SK-N-MC (cell line): ENCODE measurements at regions not wholly inside any gene's neighbourhood (a gene's known extent, or its start where the extent isn't known, plus 50 kb on each side); places are given as distances from the start of the nearest gene placed in this dataset.

Experiments
- DNase-seq: peaks from one replicate; pipeline ENCODE4 v3.0.0-alpha.2; 2011; ENCODE audit warnings: low read depth, low spot score
- H3K27ac ChIP-seq: fragments of 200-600 bp; sonication (generic); 2 replicates; pipeline ENCODE4 v1.5.1; 2016; ENCODE audit warnings: mixed run types
- H3K36me3 ChIP-seq: fragments of 200-600 bp; sonication (generic); 2 replicates; pipeline ENCODE4 v1.6.1; 2017; ENCODE audit warnings: antibody characterized with exemption, low read length, mixed read lengths; ENCODE audit not compliant: insufficient read depth
- H3K4me3 ChIP-seq: fragments of 200-600 bp; sonication (generic); 2 replicates; pipeline ENCODE4 v1.5.1; 2016
- H3K9ac ChIP-seq: fragments of 200-600 bp; sonication (generic); 2 replicates; pipeline ENCODE4 v1.8.0; 2017; ENCODE audit warnings: mixed run types, mixed read lengths; ENCODE audit not compliant: insufficient read length
- H3K9me3 ChIP-seq: fragments of 200-600 bp; sonication (generic); 2 replicates; pipeline ENCODE4 v1.6.1; 2017; ENCODE audit warnings: low read depth, mild to moderate bottlenecking, antibody characterized with exemption, low read length, moderate library complexity, mixed read lengths
- EZH2 ChIP-seq: fragments of 200-600 bp; sonication (generic); IDR thresholded peaks from one replicate; pipeline ENCODE4 v1.6.1; 2017; ENCODE audit warnings: antibody characterized with exemption
- FOXP2 ChIP-seq: optimal IDR thresholded peaks from 2 replicates; pipeline ENCODE3; 2011; ENCODE audit warnings: mild to moderate bottlenecking, moderate library complexity; ENCODE audit not compliant: insufficient read depth; ENCODE audit errors: extremely low read length, control extremely low read depth
- POLR2AphosphoS5 ChIP-seq: IDR thresholded peaks from 2 replicates; pipeline ENCODE4 v1.6.1; 2012; ENCODE audit warnings: mild to moderate bottlenecking, low read depth, low read length, borderline replicate concordance

DNA sequence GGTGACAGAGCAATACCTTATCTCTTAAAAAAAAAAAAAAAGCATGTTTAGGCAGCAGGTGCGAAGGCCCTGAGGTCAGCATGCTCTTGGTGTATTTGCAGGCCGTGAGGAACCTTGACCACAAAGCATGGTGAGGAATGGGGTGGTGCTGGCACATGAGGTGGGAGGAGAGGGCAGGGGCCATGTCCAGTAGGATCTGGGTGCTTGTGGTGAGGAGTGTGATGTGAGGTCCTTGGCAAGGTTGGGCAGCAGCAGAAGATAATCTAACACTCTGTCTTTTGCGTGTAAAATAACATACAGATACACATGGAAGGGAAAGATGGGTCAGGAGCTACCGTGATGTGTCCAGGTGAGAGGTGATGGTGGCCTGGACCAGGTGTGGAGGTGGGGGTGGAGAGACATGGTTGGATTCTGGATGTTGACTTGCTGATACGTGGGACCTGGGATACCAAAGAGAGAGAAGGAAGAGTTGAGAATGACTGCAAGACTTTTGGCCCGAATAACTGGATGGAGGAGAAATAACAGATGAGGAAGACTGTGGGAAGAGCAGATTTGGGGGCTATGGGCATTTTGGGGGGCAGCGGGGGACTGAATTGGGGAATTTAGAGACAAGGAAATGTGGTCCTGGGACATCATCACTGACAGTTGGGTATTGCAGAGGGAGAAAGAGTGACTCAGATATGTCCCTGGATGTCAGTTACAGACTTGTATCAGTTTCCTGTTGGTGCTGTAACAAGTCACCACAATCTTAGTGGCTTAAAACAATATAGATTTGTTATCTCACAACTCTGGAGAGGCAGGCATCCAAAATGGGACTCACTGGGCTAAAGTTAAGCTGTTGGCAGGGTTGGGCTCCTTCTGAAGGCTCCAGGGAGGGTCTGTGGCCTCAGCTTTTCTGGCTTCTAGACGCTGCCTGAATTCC is 274.9 kb downstream of the HAPSTR1 start:
- H3K9ac ChIP-seq = no peak overlapping the region
- no peaks in the 10 kb centered on the region for H3K36me3 ChIP-seq
- H3K4me3 ChIP-seq = no peak overlapping the region
- no peak for DNase-seq
- TF ChIP-seq POLR2AphosphoS5 (no peak), FOXP2 (no peak), EZH2 (no peak)
- H3K27ac ChIP-seq = no peak overlapping the region
- H3K9me3 ChIP-seq = no peaks in the 10 kb centered on the region

DNA sequence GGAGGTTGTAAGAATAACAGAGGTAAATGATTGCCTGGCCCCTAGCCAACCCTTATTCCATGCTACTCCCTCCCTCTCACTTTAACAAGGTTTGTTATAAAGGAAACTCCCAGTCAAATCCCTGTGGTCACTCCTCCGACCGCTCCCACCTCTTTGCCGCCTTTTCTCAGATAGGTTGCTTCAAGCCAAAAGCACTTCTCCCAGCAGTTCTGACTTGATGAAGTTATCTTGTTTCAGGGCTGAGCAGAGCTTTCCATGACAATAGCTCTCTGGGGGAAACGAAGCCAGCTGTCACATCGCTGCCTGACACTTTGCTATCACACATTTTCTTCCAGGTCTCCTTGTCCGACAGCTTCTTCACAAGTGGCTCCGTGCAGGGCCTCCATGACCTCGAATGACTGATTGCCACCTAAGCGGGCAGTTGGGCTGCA is 278.6 kb downstream of the HAPSTR1 start:
- no peak for TF ChIP-seq POLR2AphosphoS5
- Histone ChIP-seq H3K9ac (no peak overlapping the region), H3K9me3 (no peaks in the 10 kb centered on the region), H3K36me3 (no peaks in the 10 kb centered on the region), H3K4me3 (no peak overlapping the region), H3K27ac (no peak overlapping the region)
- no peak for DNase-seq

DNA sequence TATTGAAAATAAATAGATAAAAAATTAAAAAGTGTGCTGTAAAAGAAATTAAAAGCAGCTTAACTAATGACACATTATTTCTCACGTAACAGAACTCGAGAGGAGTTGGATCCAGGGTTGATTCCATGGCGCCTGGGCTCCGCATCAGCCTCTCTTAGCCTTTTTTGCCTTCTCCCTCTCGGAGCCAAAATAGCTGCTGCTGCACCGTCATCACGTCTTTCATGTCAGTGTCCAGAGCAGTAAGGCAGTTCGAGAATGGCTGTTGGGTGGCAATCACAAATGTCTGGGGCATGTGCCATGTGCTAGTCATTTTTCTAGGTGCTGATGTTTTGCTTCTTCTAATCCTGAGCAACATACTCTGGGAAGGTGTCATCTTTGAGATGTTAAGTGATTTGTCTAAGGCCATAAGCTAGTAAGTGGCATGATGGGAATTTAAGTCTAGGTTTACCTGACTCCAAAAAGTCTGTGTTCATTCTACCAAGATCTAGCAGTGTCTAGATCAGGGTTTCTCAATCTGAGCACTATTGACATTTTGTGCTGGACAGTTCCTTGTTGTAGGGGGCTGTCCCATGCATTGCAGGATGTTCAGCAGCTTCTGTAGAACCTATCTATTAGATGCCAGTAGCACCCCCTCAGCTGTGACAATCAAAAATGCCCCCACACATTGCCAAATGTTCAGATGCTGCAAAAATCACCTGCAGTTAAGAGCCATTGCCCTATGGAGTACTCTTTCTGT is 280.4 kb downstream of the HAPSTR1 start:
- DNase-seq = no peak
- H3K27ac ChIP-seq = no peak overlapping the region
- TF ChIP-seq EZH2 (no peak), FOXP2 (no peak), POLR2AphosphoS5 (no peak)

DNA sequence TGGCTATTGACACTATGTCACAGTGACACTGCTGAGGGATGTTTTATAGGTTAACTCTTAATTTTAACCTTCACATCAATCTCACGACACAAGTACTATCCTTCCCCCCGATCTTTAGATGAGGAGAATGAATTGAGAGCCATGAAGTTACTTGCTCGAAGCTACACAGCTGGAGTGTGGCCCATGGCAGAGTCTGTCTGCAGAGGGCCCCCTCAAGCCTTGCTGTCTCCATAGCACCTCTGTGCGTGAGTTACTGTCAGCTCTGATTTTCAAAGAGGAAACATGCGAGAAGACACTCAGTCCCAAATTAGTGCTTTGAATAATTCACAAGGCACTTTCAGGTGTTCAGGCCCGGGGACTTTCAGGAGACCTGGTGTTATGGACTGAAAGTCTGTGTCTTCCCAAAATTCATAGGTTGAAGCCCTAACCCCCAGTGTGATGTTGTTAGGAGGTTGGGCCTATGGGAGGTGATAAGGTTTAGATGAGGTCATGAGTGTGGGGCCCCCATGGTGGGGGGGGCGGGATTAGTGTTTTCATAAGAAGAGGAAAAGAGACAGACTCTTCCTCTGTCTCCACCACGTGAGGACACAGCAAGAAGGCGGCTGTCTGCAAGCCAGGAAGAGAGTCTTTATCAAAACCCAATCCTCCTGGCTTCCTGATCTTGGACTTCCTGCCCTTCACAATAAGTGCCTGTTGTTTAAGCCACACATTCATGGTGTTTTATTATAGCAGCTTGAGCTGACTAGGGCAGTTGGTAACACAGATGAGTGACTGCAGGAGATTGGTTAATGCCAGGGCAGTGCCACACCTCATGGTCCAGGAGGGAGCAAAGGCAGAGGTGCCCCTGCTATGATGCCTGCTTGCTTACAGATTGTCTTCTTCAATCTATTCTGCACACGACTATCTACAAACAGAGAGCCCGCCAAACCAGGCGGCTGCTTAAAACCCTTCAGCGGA is 281.8 kb downstream of the HAPSTR1 start:
- no peak overlapping the region for H3K4me3 ChIP-seq
- no peak overlapping the region for H3K27ac ChIP-seq
- TF ChIP-seq FOXP2 = no peak
- no peak for TF ChIP-seq EZH2
- no peak for TF ChIP-seq POLR2AphosphoS5
- no peaks in the 10 kb centered on the region for H3K36me3 ChIP-seq
- no peaks in the 10 kb centered on the region for H3K9me3 ChIP-seq
- H3K9ac ChIP-seq = no peak overlapping the region
- DNase-seq = no peak

More for the DNA sequence above, 280.4 kb downstream of the HAPSTR1 start:
- H3K9me3 ChIP-seq = no peaks in the 10 kb centered on the region
- no peak overlapping the region for H3K4me3 ChIP-seq
- H3K36me3 ChIP-seq = no peaks in the 10 kb centered on the region
- no peak overlapping the region for H3K9ac ChIP-seq

DNA sequence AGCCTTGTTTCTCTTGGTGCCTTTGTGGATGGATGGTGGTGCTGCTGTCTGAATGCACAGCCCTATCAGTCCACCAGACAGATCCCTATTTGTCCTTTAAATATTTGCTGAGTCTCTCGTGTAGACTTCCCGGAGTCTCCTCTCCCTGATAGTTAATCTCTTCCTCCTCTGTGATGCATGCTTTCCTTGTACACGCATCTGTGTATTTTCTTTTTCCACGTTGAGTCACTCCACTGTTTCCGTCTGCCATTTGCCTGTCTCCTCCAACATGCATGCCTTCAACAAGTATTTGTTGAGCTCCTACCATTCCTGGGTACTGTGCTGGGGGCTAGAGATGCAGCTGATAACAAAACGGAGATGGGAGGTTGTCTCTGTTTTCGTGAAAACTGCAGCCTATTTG is 282.6 kb downstream of the HAPSTR1 start:
- H3K36me3 ChIP-seq = no peaks in the 10 kb centered on the region
- no peaks in the 10 kb centered on the region for H3K9me3 ChIP-seq
- TF ChIP-seq EZH2 (no peak), POLR2AphosphoS5 (no peak), FOXP2 (no peak)
- no peak overlapping the region for H3K27ac ChIP-seq
- H3K4me3 ChIP-seq = no peak overlapping the region
- H3K9ac ChIP-seq = no peak overlapping the region
- DNase-seq = no peak

DNA sequence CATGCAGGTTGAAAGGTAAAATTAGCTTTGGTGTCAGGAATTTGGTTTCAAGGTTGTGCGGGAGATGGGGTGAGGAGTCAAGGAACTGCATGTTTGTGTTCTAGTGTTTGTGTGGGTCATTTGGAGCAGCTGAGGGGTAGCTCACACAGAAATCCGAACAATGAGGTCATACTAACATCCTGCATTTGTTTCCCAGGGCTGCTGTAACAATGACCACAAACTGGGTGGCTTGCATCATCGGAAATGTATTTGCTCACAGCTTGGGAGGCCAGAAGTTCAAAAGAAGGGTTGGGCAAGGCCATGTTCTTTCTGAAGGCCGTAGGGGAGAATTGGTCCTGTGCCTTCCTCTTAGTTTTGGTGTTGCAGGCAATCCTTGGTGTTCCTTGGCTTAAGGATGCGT is 287.4 kb downstream of the HAPSTR1 start:
- TF ChIP-seq EZH2 = no peak
- TF ChIP-seq FOXP2 = no peak
- TF ChIP-seq POLR2AphosphoS5 = no peak
- Histone ChIP-seq H3K36me3 (no peaks in the 10 kb centered on the region), H3K4me3 (no peak overlapping the region), H3K27ac (no peak overlapping the region), H3K9ac (no peak overlapping the region), H3K9me3 (no peaks in the 10 kb centered on the region)
- DNase-seq = no peak

DNA sequence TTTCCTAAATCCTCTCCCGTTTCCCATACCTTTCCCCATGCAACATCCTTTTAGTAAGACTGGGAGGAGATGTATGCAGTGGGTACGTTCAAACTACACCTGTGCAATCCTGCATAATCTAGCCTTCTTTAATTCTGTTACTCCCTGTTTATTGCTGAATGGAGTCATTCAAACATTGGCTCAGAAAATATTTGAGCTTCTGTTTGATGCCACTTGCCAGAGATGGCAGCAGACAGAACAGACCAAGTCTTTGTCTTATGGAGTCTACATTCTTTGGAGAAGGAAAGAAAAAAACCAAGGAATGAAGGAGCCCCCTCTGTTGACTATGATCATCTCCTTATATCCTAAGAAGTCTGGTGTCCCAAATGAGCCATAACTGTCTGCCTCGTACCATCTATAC is 288.8 kb downstream of the HAPSTR1 start:
- no peaks in the 10 kb centered on the region for H3K9me3 ChIP-seq
- no peak overlapping the region for H3K9ac ChIP-seq
- no peaks in the 10 kb centered on the region for H3K36me3 ChIP-seq
- H3K4me3 ChIP-seq = no peak overlapping the region
- H3K27ac ChIP-seq = no peak overlapping the region
- no peak for DNase-seq
- TF ChIP-seq FOXP2 = no peak
- no peak for TF ChIP-seq EZH2
- TF ChIP-seq POLR2AphosphoS5 = no peak

DNA sequence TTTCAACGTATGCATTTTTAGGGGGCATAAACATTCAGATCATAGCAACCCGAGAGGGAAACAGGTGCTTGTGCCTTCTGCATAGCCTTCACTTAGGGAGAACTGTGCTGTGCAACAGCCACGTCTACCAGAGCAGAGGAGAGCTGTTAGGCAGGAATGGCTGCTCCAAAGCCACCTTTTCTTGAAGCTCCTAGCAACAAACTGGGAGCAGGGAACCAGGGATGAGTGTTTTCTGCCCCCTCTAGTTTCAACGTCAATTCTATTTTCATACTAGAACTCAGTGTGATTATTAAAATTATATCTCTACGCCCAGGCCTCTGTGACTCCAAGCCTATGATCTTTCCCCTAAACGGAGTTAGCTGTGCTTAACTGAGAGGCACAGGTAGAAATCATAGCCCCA is 290.0 kb downstream of the HAPSTR1 start:
- no peaks in the 10 kb centered on the region for H3K9me3 ChIP-seq
- no peaks in the 10 kb centered on the region for H3K36me3 ChIP-seq
- H3K27ac ChIP-seq = no peak overlapping the region
- DNase-seq = no peak
- no peak overlapping the region for H3K4me3 ChIP-seq
- no peak overlapping the region for H3K9ac ChIP-seq
- TF ChIP-seq FOXP2 (no peak), POLR2AphosphoS5 (no peak), EZH2 (no peak)

DNA sequence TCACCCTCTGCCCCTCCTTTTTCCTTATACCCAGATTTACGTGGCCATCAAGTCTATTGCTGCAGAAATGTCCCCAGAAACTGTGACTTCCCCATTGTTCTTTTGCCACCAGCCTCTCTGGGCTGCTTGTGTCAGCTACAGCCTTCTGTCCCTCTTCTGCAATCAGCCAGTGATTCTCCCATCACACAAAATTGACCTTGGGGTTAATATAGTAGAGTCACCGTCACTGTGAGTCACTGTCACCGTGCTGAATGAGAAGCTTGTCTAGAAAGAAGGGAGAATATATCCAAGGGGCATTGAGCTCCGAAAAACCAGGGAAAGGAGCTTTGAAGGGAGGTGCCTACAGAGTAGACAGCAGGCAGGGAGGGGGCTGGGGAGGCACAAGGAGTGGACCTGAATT is 290.5 kb downstream of the HAPSTR1 start:
- no peak overlapping the region for H3K27ac ChIP-seq
- TF ChIP-seq FOXP2 = no peak
- no peak for TF ChIP-seq EZH2
- no peak for TF ChIP-seq POLR2AphosphoS5
- H3K36me3 ChIP-seq = no peaks in the 10 kb centered on the region
- no peaks in the 10 kb centered on the region for H3K9me3 ChIP-seq
- DNase-seq = no peak
- H3K9ac ChIP-seq = no peak overlapping the region
- H3K4me3 ChIP-seq = no peak overlapping the region
